ENCODE measurements at regions not wholly inside any gene's neighbourhood (a gene's known extent, or its start where the extent isn't known, plus 50 kb on each side); places are given as distances from the start of the nearest gene placed in this dataset.

DNA sequence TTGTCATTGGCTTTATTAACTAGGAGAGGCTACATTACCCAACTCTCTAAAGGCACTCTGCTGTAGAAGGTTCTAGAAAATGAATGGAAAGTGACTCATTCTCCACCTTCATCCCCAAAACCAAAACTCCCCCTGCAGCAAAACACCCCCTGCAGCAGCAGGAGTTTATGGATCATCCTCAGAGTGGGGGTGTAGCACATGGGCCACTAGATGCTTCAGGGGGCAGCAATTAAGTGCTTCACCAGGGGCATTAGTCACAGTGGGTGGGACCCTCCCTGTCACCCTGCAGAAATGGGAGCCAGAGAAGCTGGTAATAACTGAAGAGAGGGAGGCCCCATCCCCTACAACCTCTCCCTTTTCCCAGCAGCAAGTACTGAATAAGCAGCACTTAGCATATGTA, 64.5 kb upstream of the MED4 start:
- TF ChIP-seq CTCF (IDR thresholded peaks at IDR 0.05; ENCODE audit: unreplicated experiment) = no peak
- DNase-seq = no peak
- H3K27me3 Mint-ChIP-seq (ENCODE audit: unreplicated experiment) = no peaks in the 10 kb centered on the region
- CTCF ChIA-PET = no interaction called here
- peaks cover 58% of the 10 kb centered on the region for H3K4me1 Mint-ChIP-seq (ENCODE audit: low read depth, unreplicated experiment)
- H3K36me3 Mint-ChIP-seq (ENCODE audit: insufficient read depth, unreplicated experiment) = peaks cover 19% of the 10 kb centered on the region
- intact Hi-C loops (cut with micrococcal nuclease; ENCODE audit: unreplicated experiment) = loop anchor here (10.0 kb wide), 1 partner anchor 75 kb away; the partner anchor contains the start of gene ITM2B
- H3K27ac Mint-ChIP-seq (ENCODE audit: unreplicated experiment) = no peak overlapping the region
- BruUV-seq (replicated peaks) = no TSS peak
- H3K4me3 Mint-ChIP-seq (ENCODE audit: low read depth, unreplicated experiment) = no peak overlapping the region
- no peaks in the 10 kb centered on the region for H3K9me3 Mint-ChIP-seq (ENCODE audit: low read depth, unreplicated experiment)

- Mint-ChIP-seq H3K4me1 (ENCODE audit: low read depth, unreplicated experiment) (peaks cover 63% of the 10 kb centered on the region), H3K9me3 (ENCODE audit: low read depth, unreplicated experiment) (no peaks in the 10 kb centered on the region), H3K27me3 (ENCODE audit: unreplicated experiment) (no peaks in the 10 kb centered on the region), H3K36me3 (ENCODE audit: insufficient read depth, unreplicated experiment) (peaks cover 19% of the 10 kb centered on the region), H3K27ac (ENCODE audit: unreplicated experiment) (peak overlapping the region; percentile 89), H3K4me3 (ENCODE audit: low read depth, unreplicated experiment) (peak overlapping the region; percentile 54)
- intact Hi-C loops (cut with micrococcal nuclease; ENCODE audit: unreplicated experiment) = loop anchor here (10.0 kb wide), 1 partner anchor 76 kb away; the partner anchor contains the start of gene ITM2B
- no TSS peak for BruUV-seq (replicated peaks)
- peak; percentile 18 for DNase-seq
- TF ChIP-seq CTCF (IDR thresholded peaks at IDR 0.05; ENCODE audit: unreplicated experiment) = no peak
- CTCF ChIA-PET = no interaction called here
These were observed 64.0 kb upstream of the MED4 start for GRCh38 chr13:48158915-48159314.

GRCh38 chr13:48158290-48158689, 63.4 kb upstream of the MED4 start:
- peaks cover 69% of the 10 kb centered on the region for H3K4me1 Mint-ChIP-seq (ENCODE audit: low read depth, unreplicated experiment)
- no peaks in the 10 kb centered on the region for H3K9me3 Mint-ChIP-seq (ENCODE audit: low read depth, unreplicated experiment)
- TF ChIP-seq CTCF (IDR thresholded peaks at IDR 0.05; ENCODE audit: unreplicated experiment) = no peak
- BruUV-seq (replicated peaks) = no TSS peak
- intact Hi-C loops (cut with micrococcal nuclease; ENCODE audit: unreplicated experiment) = loop anchor here (10.0 kb wide), 1 partner anchor 77 kb away; the partner anchor contains the start of gene ITM2B
- CTCF ChIA-PET = no interaction called here
- no peaks in the 10 kb centered on the region for H3K27me3 Mint-ChIP-seq (ENCODE audit: unreplicated experiment)
- peaks cover 19% of the 10 kb centered on the region for H3K36me3 Mint-ChIP-seq (ENCODE audit: insufficient read depth, unreplicated experiment)
- peak overlapping the region; percentile 89 for H3K27ac Mint-ChIP-seq (ENCODE audit: unreplicated experiment)
- peak overlapping the region; percentile 54 for H3K4me3 Mint-ChIP-seq (ENCODE audit: low read depth, unreplicated experiment)
- peak; percentile 34 for DNase-seq

DNA sequence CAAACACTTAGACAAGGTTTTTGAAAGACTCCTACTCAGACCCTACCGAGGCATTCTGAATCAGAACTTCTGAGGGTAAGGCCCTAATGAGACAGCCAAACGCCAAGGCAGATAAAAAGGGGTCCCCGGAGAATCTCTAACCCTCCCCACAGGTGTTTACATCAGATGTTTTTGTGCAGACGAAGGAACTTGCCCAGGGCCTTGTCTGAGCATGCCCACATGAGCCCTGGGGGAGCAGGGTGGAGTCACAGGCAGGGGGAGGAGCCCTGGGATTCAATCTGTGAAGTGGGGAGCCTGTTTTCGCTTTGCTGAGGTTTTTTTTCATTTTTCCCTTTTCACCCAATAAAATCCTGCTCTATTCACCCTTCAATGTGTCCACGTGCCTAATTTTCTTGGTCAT, 61.6 kb upstream of the MED4 start:
- peak overlapping the region; percentile 71 for H3K27ac Mint-ChIP-seq (ENCODE audit: unreplicated experiment)
- intact Hi-C loops (cut with micrococcal nuclease; ENCODE audit: unreplicated experiment) = loop anchor here (10.0 kb wide), 1 partner anchor 78 kb away; the partner anchor contains the start of gene ITM2B
- BruUV-seq (replicated peaks) = no TSS peak
- peaks cover 19% of the 10 kb centered on the region for H3K36me3 Mint-ChIP-seq (ENCODE audit: insufficient read depth, unreplicated experiment)
- CTCF ChIA-PET = interaction anchor here (1.0 kb wide), 1 partner anchor 77 kb away, joined by 3 read pairs; the partner anchor contains the start of gene ITM2B
- no peaks in the 10 kb centered on the region for H3K27me3 Mint-ChIP-seq (ENCODE audit: unreplicated experiment)
- TF ChIP-seq CTCF (IDR thresholded peaks at IDR 0.05; ENCODE audit: unreplicated experiment) = no peak
- DNase-seq = peak; percentile 35
- no peak overlapping the region for H3K4me3 Mint-ChIP-seq (ENCODE audit: low read depth, unreplicated experiment)
- H3K4me1 Mint-ChIP-seq (ENCODE audit: low read depth, unreplicated experiment) = peaks cover 75% of the 10 kb centered on the region
- H3K9me3 Mint-ChIP-seq (ENCODE audit: low read depth, unreplicated experiment) = no peaks in the 10 kb centered on the region

All from Calu3 (cell line).